Neural progenitor cell (in vitro differentiated cells): ENCODE measurements at regions not wholly inside any gene's neighbourhood (a gene's known extent, or its start where the extent isn't known, plus 50 kb on each side); places are given as distances from the start of the nearest gene placed in this dataset.

Experiments used
- CTCF ChIP-seq: fragments of 200-600 bp; sonication (generic); IDR thresholded peaks from 2 replicates; pipeline ENCODE4 v1.5.1; 2017; ENCODE audit warnings: antibody characterized with exemption, mild to moderate bottlenecking
- EZH2 ChIP-seq: fragments of 200-600 bp; sonication (generic); IDR thresholded peaks from 2 replicates; pipeline ENCODE4 v1.6.1; 2017; ENCODE audit warnings: antibody characterized with exemption, mild to moderate bottlenecking, moderate library complexity
- EZH2phosphoT487 ChIP-seq: fragments of 200-600 bp; sonication (generic); IDR thresholded peaks from 2 replicates; pipeline ENCODE4 v1.6.1; 2017; ENCODE audit warnings: antibody characterized with exemption

GRCh38 chr5:154547551-154547950 is 69.5 kb upstream of the HAND1 start:
- no peak for TF ChIP-seq EZH2
- TF ChIP-seq CTCF: no peak
- no peak for TF ChIP-seq EZH2phosphoT487
